ENCODE measurements at regions not wholly inside any gene's neighbourhood (a gene's known extent, or its start where the extent isn't known, plus 50 kb on each side); places are given as distances from the start of the nearest gene placed in this dataset.
"Not testable (repeated sequence)": the region's sequence is repeated elsewhere in the genome, so short reads cannot be mapped to it uniquely, and the experiment has no call there.

DNA sequence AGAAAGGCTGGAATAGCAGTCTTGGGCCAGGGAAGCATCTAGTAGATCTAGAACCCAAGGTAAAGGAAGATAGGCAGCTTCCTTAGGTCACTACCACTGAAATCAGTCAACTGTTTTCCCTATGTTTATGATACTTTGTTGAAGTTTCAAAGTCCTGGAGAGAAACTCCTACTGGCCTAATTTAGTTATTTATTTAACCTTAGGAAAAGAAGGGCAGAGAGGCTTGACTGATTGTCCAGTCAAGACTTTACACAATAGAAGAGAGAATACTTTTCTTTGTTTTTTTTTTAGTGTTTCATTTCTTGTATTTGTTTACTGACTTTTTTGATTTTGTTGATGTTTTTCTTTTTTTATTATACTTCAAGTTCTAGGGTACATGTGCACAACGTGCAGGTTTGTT is 138.9 kb upstream of the PHYHIPL start:
- intact Hi-C loops (cut with DNase I) = no loop called here
- Histone ChIP-seq H3K4me3 (no peak overlapping the region), H3K27ac (no peak overlapping the region), H3K4me1 (no peaks in the 10 kb centered on the region), H3K9me3 (no peaks in the 10 kb centered on the region), H3K36me3 (no peaks in the 10 kb centered on the region), H3K27me3 (no peaks in the 10 kb centered on the region)
- DNase-seq (no peak), ATAC-seq (no peak)
- TF ChIP-seq, protein P1, sequence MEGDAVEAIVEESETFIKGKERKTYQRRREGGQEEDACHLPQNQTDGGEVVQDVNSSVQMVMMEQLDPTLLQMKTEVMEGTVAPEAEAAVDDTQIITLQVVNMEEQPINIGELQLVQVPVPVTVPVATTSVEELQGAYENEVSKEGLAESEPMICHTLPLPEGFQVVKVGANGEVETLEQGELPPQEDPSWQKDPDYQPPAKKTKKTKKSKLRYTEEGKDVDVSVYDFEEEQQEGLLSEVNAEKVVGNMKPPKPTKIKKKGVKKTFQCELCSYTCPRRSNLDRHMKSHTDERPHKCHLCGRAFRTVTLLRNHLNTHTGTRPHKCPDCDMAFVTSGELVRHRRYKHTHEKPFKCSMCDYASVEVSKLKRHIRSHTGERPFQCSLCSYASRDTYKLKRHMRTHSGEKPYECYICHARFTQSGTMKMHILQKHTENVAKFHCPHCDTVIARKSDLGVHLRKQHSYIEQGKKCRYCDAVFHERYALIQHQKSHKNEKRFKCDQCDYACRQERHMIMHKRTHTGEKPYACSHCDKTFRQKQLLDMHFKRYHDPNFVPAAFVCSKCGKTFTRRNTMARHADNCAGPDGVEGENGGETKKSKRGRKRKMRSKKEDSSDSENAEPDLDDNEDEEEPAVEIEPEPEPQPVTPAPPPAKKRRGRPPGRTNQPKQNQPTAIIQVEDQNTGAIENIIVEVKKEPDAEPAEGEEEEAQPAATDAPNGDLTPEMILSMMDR (IDR thresholded peaks at IDR 0.05) = no peak

DNA sequence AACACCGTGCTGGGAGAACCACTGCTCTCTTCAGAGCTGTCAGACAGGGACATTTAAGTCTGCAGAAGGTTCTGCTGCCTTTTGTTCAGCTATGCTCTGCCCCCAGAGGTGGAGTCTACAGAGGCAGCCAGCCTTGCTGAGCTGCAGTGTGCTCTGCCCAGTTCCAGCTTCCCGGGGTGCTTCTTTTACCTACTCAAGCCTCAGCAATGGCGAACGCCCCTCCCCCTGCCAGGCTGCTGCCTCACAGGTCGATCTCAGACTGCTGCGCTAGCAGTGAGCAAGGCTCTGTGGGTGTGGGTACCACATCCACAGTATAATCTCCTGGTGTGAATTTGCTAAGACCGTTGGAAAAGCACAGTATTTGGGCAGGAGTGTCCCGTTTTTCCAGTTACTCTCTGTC is 133.1 kb upstream of the PHYHIPL start:
- intact Hi-C loops (cut with DNase I); H3K27ac ChIP-seq; H3K9me3 ChIP-seq; H3K4me1 ChIP-seq; H3K4me3 ChIP-seq; ATAC-seq; H3K27me3 ChIP-seq; H3K36me3 ChIP-seq: not testable (repeated sequence)
- DNase-seq = peak; percentile 52

DNA sequence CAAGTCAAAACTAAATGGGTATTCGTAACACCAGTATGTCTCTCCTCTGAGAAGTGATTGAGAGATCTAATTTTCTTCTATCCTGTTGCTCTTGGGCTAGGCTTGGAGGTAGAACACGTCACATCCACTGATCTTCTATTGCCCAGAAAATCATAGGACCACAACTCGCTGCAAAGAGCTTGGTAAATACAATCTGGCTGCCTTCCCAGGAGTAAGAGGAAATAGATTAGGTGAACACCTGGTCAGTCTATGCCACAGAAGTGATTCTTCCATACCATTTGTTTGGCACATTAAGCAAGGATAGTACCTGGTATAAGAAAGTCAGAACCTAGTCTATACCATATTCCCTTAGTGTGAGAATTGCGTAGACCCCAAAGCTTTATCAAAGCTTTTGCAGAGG is 129.3 kb upstream of the PHYHIPL start:
- Histone ChIP-seq H3K27me3 (no peaks in the 10 kb centered on the region), H3K4me3 (no peak overlapping the region), H3K4me1 (no peaks in the 10 kb centered on the region), H3K27ac (no peak overlapping the region), H3K9me3 (no peaks in the 10 kb centered on the region), H3K36me3 (no peaks in the 10 kb centered on the region)
- ATAC-seq = peak; percentile 66
- no peak for DNase-seq
- intact Hi-C loops (cut with DNase I) = no loop called here
- TF ChIP-seq, protein P1 (IDR thresholded peaks at IDR 0.05) = no peak

GRCh38 chr10:59047957-59048618 is 128.4 kb upstream of the PHYHIPL start:
- Histone ChIP-seq H3K4me1 (no peaks in the 10 kb centered on the region), H3K4me3 (no peak overlapping the region), H3K9me3 (no peaks in the 10 kb centered on the region), H3K27me3 (no peaks in the 10 kb centered on the region), H3K27ac (no peak overlapping the region), H3K36me3 (no peaks in the 10 kb centered on the region)
- TF ChIP-seq, protein P1 (IDR thresholded peaks at IDR 0.05) = no peak
- intact Hi-C loops (cut with DNase I) = no loop called here
- DNase-seq = no peak
- no peak for ATAC-seq

- H3K9me3 ChIP-seq; H3K36me3 ChIP-seq; H3K27ac ChIP-seq; H3K4me3 ChIP-seq; DNase-seq; ATAC-seq; H3K27me3 ChIP-seq; intact Hi-C loops (cut with DNase I); H3K4me1 ChIP-seq: not testable (repeated sequence)
These were observed 122.9 kb upstream of the PHYHIPL start for GRCh38 chr10:59053502-59053901.

- intact Hi-C loops (cut with DNase I) = no loop called here
These were observed 121.4 kb upstream of the PHYHIPL start for GRCh38 chr10:59055045-59055444.

More at GRCh38 chr10:59055045-59055444, 121.4 kb upstream of the PHYHIPL start:
- no peaks in the 10 kb centered on the region for H3K9me3 ChIP-seq
- H3K27me3 ChIP-seq = no peaks in the 10 kb centered on the region
- ATAC-seq (no peak), DNase-seq (no peak)
- H3K36me3 ChIP-seq = no peaks in the 10 kb centered on the region
- H3K4me3 ChIP-seq = no peak overlapping the region
- H3K4me1 ChIP-seq = no peaks in the 10 kb centered on the region
- H3K27ac ChIP-seq = no peak overlapping the region
- TF ChIP-seq, protein P1 (IDR thresholded peaks at IDR 0.05) = no peak
